GM23338 (cell line): ENCODE measurements at regions not wholly inside any gene's neighbourhood (a gene's known extent, or its start where the extent isn't known, plus 50 kb on each side); places are given as distances from the start of the nearest gene placed in this dataset.

Experiments used
- EZH2 ChIP-seq: fragments of 200-600 bp; sonication (generic); IDR thresholded peaks from one replicate; pipeline ENCODE4 v1.8.0; 2017; ENCODE audit warnings: antibody characterized with exemption, mild to moderate bottlenecking, low read depth; ENCODE audit not compliant: unreplicated experiment
- TF ChIP-seq, protein P1 (sequence below), 2 experiments: fragments of 200-600 bp in 1 of 2; sonication (generic) in 1 of 2; conservative IDR thresholded peaks; 2 replicates each; pipeline versions ENCODE4 v1.5.1 to v1.6.1; 2016 to 2017; ENCODE audit warnings: antibody characterized with exemption in 2 of 2, low read depth in 2 of 2, mild to moderate bottlenecking in 2 of 2, moderate library complexity in 1 of 2

DNA sequence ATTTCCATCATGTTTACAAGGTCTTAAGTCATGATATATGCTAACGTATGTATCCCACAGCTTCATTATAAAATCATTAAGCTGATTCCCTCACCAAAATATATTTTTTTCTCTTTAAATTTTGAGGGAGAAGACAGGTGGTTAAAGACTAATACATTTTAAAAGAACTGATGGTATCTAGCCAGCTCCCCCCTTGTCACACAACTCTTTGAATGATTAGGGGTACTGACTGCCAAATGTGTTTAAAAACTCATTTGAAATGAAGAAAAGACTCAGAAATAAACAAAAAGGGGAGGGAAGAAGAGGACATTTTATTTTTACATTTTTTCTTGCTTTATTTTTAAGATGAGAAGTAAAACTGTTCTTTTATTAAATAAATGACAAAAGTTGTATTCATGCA lies 805.3 kb downstream of the SATB2 start:
- TF ChIP-seq, protein P1, sequence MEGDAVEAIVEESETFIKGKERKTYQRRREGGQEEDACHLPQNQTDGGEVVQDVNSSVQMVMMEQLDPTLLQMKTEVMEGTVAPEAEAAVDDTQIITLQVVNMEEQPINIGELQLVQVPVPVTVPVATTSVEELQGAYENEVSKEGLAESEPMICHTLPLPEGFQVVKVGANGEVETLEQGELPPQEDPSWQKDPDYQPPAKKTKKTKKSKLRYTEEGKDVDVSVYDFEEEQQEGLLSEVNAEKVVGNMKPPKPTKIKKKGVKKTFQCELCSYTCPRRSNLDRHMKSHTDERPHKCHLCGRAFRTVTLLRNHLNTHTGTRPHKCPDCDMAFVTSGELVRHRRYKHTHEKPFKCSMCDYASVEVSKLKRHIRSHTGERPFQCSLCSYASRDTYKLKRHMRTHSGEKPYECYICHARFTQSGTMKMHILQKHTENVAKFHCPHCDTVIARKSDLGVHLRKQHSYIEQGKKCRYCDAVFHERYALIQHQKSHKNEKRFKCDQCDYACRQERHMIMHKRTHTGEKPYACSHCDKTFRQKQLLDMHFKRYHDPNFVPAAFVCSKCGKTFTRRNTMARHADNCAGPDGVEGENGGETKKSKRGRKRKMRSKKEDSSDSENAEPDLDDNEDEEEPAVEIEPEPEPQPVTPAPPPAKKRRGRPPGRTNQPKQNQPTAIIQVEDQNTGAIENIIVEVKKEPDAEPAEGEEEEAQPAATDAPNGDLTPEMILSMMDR (conservative IDR thresholded peaks at IDR 0.05; ENCODE audit: low read depth in 2 of 2) = no peak
- TF ChIP-seq EZH2 = no peak
